Endodermal cell (in vitro differentiated cells): ENCODE measurements at regions not wholly inside any gene's neighbourhood (a gene's known extent, or its start where the extent isn't known, plus 50 kb on each side); places are given as distances from the start of the nearest gene placed in this dataset.

Source experiments
- DNase-seq: peaks from one replicate; pipeline ENCODE4 v3.0.0-alpha.2; 2017
- H3K27ac ChIP-seq: 2 replicates; pipeline ENCODE4 v1.5.1; 2013; ENCODE audit warnings: mild to moderate bottlenecking, low read depth, low read length, moderate library complexity
- H3K27me3 ChIP-seq: 2 replicates; pipeline ENCODE4 v1.6.1; 2013; ENCODE audit warnings: mild to moderate bottlenecking, low read length, moderate library complexity; ENCODE audit not compliant: insufficient read depth, control insufficient read depth, poor library complexity, severe bottlenecking
- H3K36me3 ChIP-seq: 2 replicates; pipeline ENCODE4 v1.7.0; 2013; ENCODE audit warnings: mild to moderate bottlenecking, low read length, moderate library complexity; ENCODE audit not compliant: control insufficient read depth, insufficient read depth
- H3K4me1 ChIP-seq: one replicate; pipeline ENCODE4 v1.7.0; 2013; ENCODE audit warnings: low read length; ENCODE audit not compliant: control insufficient read depth, insufficient read depth
- H3K4me3 ChIP-seq: 2 replicates; pipeline ENCODE4 v1.5.1; 2013; ENCODE audit warnings: mild to moderate bottlenecking, low read length, moderate library complexity
- H3K9ac ChIP-seq: 2 replicates; pipeline ENCODE4 v1.6.1; 2013; ENCODE audit warnings: mild to moderate bottlenecking, low read length, moderate library complexity; ENCODE audit not compliant: poor library complexity, severe bottlenecking; ENCODE audit errors: extremely low read depth
- H3K9me3 ChIP-seq: 2 replicates; pipeline ENCODE4 v1.6.1; 2013; ENCODE audit warnings: mild to moderate bottlenecking, low read length, moderate library complexity; ENCODE audit not compliant: control insufficient read depth
- H3K27ac Mint-ChIP-seq: 2 replicates; pipeline ENCODE4 v1.8.0; 2020; ENCODE audit warnings: mixed read lengths
- H3K27me3 Mint-ChIP-seq: 2 replicates; pipeline ENCODE4 v1.8.0; 2021; ENCODE audit warnings: mild to moderate bottlenecking, mixed read lengths; ENCODE audit not compliant: insufficient read depth
- H3K36me3 Mint-ChIP-seq: 2 replicates; pipeline ENCODE4 v1.8.0; 2020; ENCODE audit warnings: low read depth, mixed read lengths
- H3K4me1 Mint-ChIP-seq: 2 replicates; pipeline ENCODE4 v1.8.0; 2020; ENCODE audit warnings: mixed read lengths
- H3K4me3 Mint-ChIP-seq: 2 replicates; pipeline ENCODE4 v1.8.0; 2020; ENCODE audit warnings: mild to moderate bottlenecking, moderate library complexity, mixed read lengths
- H3K9me3 Mint-ChIP-seq: 2 replicates; pipeline ENCODE4 v1.8.0; 2020; ENCODE audit warnings: mild to moderate bottlenecking, mixed read lengths
- CTCF ChIP-seq: fragments of 200-600 bp; sonication (generic); conservative IDR thresholded peaks from 2 replicates; pipeline ENCODE4 v1.5.0; 2021; ENCODE audit warnings: antibody characterized with exemption, mild to moderate bottlenecking
- WGBS, 2 experiments: methylation state at CpG; one replicate each; pipeline versions ENCODE4 v1.1.5 to v1.1.7; 2013; ENCODE audit warnings: missing lambda C conversion rate in 2 of 2, mixed read lengths in 1 of 2; ENCODE audit not compliant: insufficient coverage in 1 of 2, insufficient read length in 1 of 2; 5-methylcytosine and 5-hydroxymethylcytosine counted together

GRCh38 chr4:128376303-128376702, 88.7 kb upstream of the PGRMC2 start:
- H3K27me3 ChIP-seq, result no peaks in the 10 kb centered on the region
- DNase-seq, result no peak
- H3K27me3 Mint-ChIP-seq, result no peaks in the 10 kb centered on the region
- H3K9me3 Mint-ChIP-seq, result peaks cover 21% of the 10 kb centered on the region
- no peak overlapping the region for H3K4me3 ChIP-seq
- no peak overlapping the region for H3K9ac ChIP-seq
- WGBS, 2 experiments, result 89 to 93% methylated on average over 3 to 5 of the region's 5 CpGs
- H3K9me3 ChIP-seq, result peaks cover 41% of the 10 kb centered on the region
- TF ChIP-seq CTCF, result no peak
- no peak overlapping the region for H3K27ac ChIP-seq
- H3K4me1 Mint-ChIP-seq, result peaks cover 3% of the 10 kb centered on the region
- peaks cover 5% of the 10 kb centered on the region for H3K4me1 ChIP-seq
- no peaks in the 10 kb centered on the region for H3K36me3 ChIP-seq
- no peak overlapping the region for H3K27ac Mint-ChIP-seq
- H3K4me3 Mint-ChIP-seq, result no peak overlapping the region
- peaks cover 14% of the 10 kb centered on the region for H3K36me3 Mint-ChIP-seq

GRCh38 chr4:128373628-128374027, 86.0 kb upstream of the PGRMC2 start:
- Histone ChIP-seq H3K9me3 (peaks cover 64% of the 10 kb centered on the region), H3K9ac (no peak overlapping the region), H3K36me3 (no peaks in the 10 kb centered on the region), H3K4me3 (no peak overlapping the region), H3K27ac (no peak overlapping the region), H3K27me3 (no peaks in the 10 kb centered on the region), H3K4me1 (peaks cover 2% of the 10 kb centered on the region)
- no peak for DNase-seq
- H3K27ac Mint-ChIP-seq, result no peak overlapping the region
- H3K9me3 Mint-ChIP-seq, result peaks cover 39% of the 10 kb centered on the region
- no peaks in the 10 kb centered on the region for H3K4me1 Mint-ChIP-seq
- no peak for TF ChIP-seq CTCF
- H3K4me3 Mint-ChIP-seq, result no peak overlapping the region
- no peaks in the 10 kb centered on the region for H3K27me3 Mint-ChIP-seq
- WGBS, 2 experiments, result 82 to 88% methylated on average over 2 of the region's 2 CpGs
- H3K36me3 Mint-ChIP-seq, result peaks cover 17% of the 10 kb centered on the region

GRCh38 chr4:128371876-128372275, 84.3 kb upstream of the PGRMC2 start:
- Mint-ChIP-seq H3K27me3 (no peaks in the 10 kb centered on the region), H3K9me3 (peaks cover 38% of the 10 kb centered on the region), H3K27ac (no peak overlapping the region), H3K36me3 (peaks cover 19% of the 10 kb centered on the region), H3K4me3 (no peak overlapping the region), H3K4me1 (no peaks in the 10 kb centered on the region)
- no peaks in the 10 kb centered on the region for H3K27me3 ChIP-seq
- no peak overlapping the region for H3K9ac ChIP-seq
- TF ChIP-seq CTCF, result no peak
- H3K9me3 ChIP-seq, result peaks cover 60% of the 10 kb centered on the region
- no peaks in the 10 kb centered on the region for H3K4me1 ChIP-seq
- H3K4me3 ChIP-seq, result no peak overlapping the region
- DNase-seq, result no peak
- no peak overlapping the region for H3K27ac ChIP-seq
- 88% methylated on average over 2 of the region's 2 CpGs; no CpG with 5 or more reads in 1 of the 2 experiments for WGBS, 2 experiments
- H3K36me3 ChIP-seq, result no peaks in the 10 kb centered on the region
